ENCODE measurements at regions not wholly inside any gene's neighbourhood (a gene's known extent, or its start where the extent isn't known, plus 50 kb on each side); places are given as distances from the start of the nearest gene placed in this dataset.

- H3F3A ChIP-seq (ENCODE audit: insufficient read depth, low read depth): no peaks in the 10 kb centered on the region
- ChIA-PET POLR2A (ENCODE audit: unreplicated experiment) (no interaction called here), CTCF (no interaction called here)
- BruUV-seq (replicated peaks): no TSS peak
- no peaks in the 10 kb centered on the region for H3K27me3 ChIP-seq (ENCODE audit: insufficient read depth, low read depth)
- no peaks in the 10 kb centered on the region for H3K9me3 ChIP-seq (ENCODE audit: insufficient read depth, low read depth)
- intact Hi-C loops (cut with micrococcal nuclease; ENCODE audit: unreplicated experiment): no loop called here
- no peak overlapping the region for H3K4me2 ChIP-seq
- DNase-seq: no peak
- no peak overlapping the region for H3K4me3 ChIP-seq
- no peaks in the 10 kb centered on the region for H3K79me2 ChIP-seq (ENCODE audit: low read depth)
- H3K4me1 ChIP-seq (replicated peaks; ENCODE audit: insufficient read depth): no peaks in the 10 kb centered on the region
- no peaks in the 10 kb centered on the region for H4K20me1 ChIP-seq (ENCODE audit: insufficient read depth)
- TF ChIP-seq EZH2 (IDR thresholded peaks at IDR 0.05; ENCODE audit: low read depth) (no peak), CTCF (conservative IDR thresholded peaks at IDR 0.05) (no peak)
- H2AFZ ChIP-seq: no peak overlapping the region
- H3K9me2 ChIP-seq (ENCODE audit: insufficient read depth): no peaks in the 10 kb centered on the region
- H3K27ac ChIP-seq: no peak overlapping the region
- no peaks in the 10 kb centered on the region for H3K36me3 ChIP-seq (ENCODE audit: low read depth)
Observed at GRCh38 chr6:94670017-94670416, 907.3 kb upstream of the MANEA start.

- no peak overlapping the region for H3K27ac ChIP-seq
- H3K27me3 ChIP-seq (ENCODE audit: insufficient read depth, low read depth): no peaks in the 10 kb centered on the region
- H3K9me3 ChIP-seq (ENCODE audit: insufficient read depth, low read depth): no peaks in the 10 kb centered on the region
- no peaks in the 10 kb centered on the region for H3K9me2 ChIP-seq (ENCODE audit: insufficient read depth)
- intact Hi-C loops (cut with micrococcal nuclease; ENCODE audit: unreplicated experiment): no loop called here
- no peaks in the 10 kb centered on the region for H3F3A ChIP-seq (ENCODE audit: insufficient read depth, low read depth)
- ChIA-PET CTCF (no interaction called here), POLR2A (ENCODE audit: unreplicated experiment) (no interaction called here)
- H3K36me3 ChIP-seq (ENCODE audit: low read depth): no peaks in the 10 kb centered on the region
- TF ChIP-seq CTCF (conservative IDR thresholded peaks at IDR 0.05): no peak
- no peak for TF ChIP-seq EZH2 (IDR thresholded peaks at IDR 0.05; ENCODE audit: low read depth)
- H4K20me1 ChIP-seq (ENCODE audit: insufficient read depth): no peaks in the 10 kb centered on the region
- H3K4me3 ChIP-seq: no peak overlapping the region
- no peak overlapping the region for H2AFZ ChIP-seq
- H3K79me2 ChIP-seq (ENCODE audit: low read depth): no peaks in the 10 kb centered on the region
- H3K4me2 ChIP-seq: no peak overlapping the region
- DNase-seq: no peak
- BruUV-seq (replicated peaks): no TSS peak
- no peaks in the 10 kb centered on the region for H3K4me1 ChIP-seq (replicated peaks; ENCODE audit: insufficient read depth)
Observed at GRCh38 chr6:94668876-94669275, 908.5 kb upstream of the MANEA start.

GRCh38 chr6:94658929-94659328 is 918.4 kb upstream of the MANEA start:
- Histone ChIP-seq H3F3A (ENCODE audit: insufficient read depth, low read depth) (no peaks in the 10 kb centered on the region), H3K9me3 (ENCODE audit: insufficient read depth, low read depth) (0 out of 2 replicates have a peak, but pooled peaks cover 4% of the 10 kb centered on the region), H2AFZ (no peak overlapping the region), H3K27ac (no peak overlapping the region), H3K27me3 (ENCODE audit: insufficient read depth, low read depth) (no peaks in the 10 kb centered on the region), H3K4me3 (no peak overlapping the region), H3K79me2 (ENCODE audit: low read depth) (no peaks in the 10 kb centered on the region), H3K4me1 (replicated peaks; ENCODE audit: insufficient read depth) (no peaks in the 10 kb centered on the region), H4K20me1 (ENCODE audit: insufficient read depth) (no peaks in the 10 kb centered on the region), H3K9me2 (ENCODE audit: insufficient read depth) (no peaks in the 10 kb centered on the region), H3K4me2 (no peak overlapping the region), H3K36me3 (ENCODE audit: low read depth) (no peaks in the 10 kb centered on the region)
- intact Hi-C loops (cut with micrococcal nuclease; ENCODE audit: unreplicated experiment): no loop called here
- TF ChIP-seq EZH2 (IDR thresholded peaks at IDR 0.05; ENCODE audit: low read depth): no peak
- no peak for TF ChIP-seq CTCF (conservative IDR thresholded peaks at IDR 0.05)
- CTCF ChIA-PET: no interaction called here
- POLR2A ChIA-PET (ENCODE audit: unreplicated experiment): no interaction called here
- DNase-seq: no peak
- no TSS peak for BruUV-seq (replicated peaks)
